GM21367 (cell line): ENCODE measurements at regions not wholly inside any gene's neighbourhood (a gene's known extent, or its start where the extent isn't known, plus 50 kb on each side); places are given as distances from the start of the nearest gene placed in this dataset.
"Not testable (repeated sequence)": the region's sequence is repeated elsewhere in the genome, so short reads cannot be mapped to it uniquely, and the experiment has no call there.

Experiments
- ATAC-seq: cut with Tn5 transposase; IDR thresholded peaks from one replicate; pipeline ENCODE4 v1.9.1; 2021; ENCODE audit not compliant: unreplicated experiment

DNA sequence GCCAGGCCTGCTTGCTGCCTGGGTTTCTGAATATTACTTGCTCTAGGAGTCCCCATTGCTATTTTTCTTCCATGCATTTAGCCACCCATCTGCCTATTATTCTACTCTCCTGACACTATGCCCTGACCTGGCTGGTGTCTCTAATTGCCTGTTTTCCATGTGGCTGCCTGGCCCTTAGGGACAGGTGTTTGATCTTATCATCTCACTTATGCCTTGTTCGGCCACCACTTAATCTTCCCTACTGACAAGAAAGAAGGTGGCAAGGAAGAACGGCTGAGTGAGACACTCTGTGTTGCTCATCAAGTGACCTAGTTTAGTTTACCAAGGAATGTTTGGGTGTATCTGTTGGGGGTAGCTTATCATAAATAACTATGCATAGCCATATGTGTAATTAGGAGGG lies 50.4 kb upstream of the RAPH1 start:
- no peak for ATAC-seq

DNA sequence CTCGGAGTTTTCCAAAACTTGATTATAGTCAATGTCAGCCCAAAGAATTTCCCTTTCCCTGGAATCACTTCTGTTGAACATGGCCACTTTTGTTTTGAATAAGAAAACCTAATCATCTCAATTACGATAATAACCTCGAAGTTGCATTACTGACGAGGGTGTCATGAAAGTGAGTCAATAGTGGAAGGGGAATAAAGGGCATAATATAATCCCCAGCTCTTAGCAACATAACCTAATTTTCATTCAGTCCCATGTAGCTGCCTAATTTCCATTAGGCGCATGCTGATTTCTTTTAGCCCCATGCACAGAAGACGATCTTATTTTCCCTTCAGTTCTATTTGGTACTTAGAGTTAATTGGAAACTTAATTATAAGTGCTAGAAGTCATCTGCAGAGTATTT lies 51.1 kb upstream of the RAPH1 start:
- ATAC-seq: no peak

DNA sequence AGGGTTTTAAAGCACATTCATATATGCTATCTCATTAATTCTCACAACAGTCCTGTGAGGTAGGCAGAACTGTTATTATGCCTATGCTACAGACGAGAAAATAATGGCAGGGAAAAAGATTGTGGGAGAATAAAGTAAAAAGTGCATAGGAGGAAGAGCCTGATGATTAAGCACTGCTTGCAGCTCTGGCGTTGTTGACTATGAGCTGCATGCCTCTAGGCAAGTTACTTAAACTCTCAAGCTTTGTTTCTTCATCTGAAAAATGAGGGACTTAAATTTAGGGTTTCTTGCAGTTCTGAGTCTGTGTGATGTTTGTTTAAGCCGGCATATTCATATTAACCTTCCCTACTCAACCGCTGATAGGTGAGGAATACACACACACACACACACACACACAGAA lies 51.6 kb upstream of the RAPH1 start:
- no peak for ATAC-seq

GRCh38 chr2:203590496-203590895 lies 55.4 kb upstream of the RAPH1 start:
- no peak for ATAC-seq

- no peak for ATAC-seq
These were observed 56.5 kb upstream of the RAPH1 start for GRCh38 chr2:203591642-203592041.

GRCh38 chr2:203592470-203592869 lies 57.4 kb upstream of the RAPH1 start:
- ATAC-seq: no peak

DNA sequence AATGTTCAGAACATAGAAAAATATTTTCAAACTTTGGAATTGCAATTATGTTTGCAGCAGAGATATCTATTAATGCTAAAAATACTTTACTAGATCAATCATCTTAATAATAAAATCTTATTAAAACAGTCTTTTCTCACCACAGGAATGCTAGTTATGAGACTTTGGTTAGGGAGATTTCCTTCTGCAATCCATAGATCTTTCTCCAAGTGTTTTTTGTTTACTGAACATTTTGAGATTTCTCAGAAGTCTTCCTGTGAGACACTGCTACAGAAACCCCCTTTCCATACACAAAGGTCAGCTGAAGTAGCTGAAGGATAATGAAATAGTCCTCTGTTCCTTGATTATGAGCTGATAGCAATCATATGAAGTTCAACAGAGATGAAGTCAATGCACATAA lies 59.4 kb upstream of the RAPH1 start:
- ATAC-seq: no peak

GRCh38 chr2:203596183-203596582 lies 61.1 kb upstream of the RAPH1 start:
- ATAC-seq: no peak

GRCh38 chr2:203599509-203599908 lies 64.4 kb upstream of the RAPH1 start:
- ATAC-seq: peak; percentile 59

DNA sequence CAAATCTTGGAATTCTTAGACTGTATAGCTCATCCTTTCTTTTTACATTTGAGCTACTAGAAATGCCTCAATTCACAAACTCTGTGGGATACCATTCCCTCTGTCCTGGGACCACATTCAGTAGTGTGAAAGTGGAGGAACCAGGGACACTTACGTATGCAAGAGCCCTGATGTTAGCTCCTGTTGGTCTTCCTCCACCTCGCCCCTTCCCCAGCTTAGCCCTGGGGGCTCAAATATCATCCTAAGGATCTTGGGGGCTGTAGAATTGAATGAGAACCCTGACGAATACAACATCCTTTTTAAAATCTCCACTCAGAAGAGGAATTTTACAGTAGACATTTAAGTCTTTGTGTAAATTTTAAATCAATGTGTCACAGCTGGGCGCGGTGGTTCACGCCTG lies 65.2 kb upstream of the RAPH1 start:
- no peak for ATAC-seq

DNA sequence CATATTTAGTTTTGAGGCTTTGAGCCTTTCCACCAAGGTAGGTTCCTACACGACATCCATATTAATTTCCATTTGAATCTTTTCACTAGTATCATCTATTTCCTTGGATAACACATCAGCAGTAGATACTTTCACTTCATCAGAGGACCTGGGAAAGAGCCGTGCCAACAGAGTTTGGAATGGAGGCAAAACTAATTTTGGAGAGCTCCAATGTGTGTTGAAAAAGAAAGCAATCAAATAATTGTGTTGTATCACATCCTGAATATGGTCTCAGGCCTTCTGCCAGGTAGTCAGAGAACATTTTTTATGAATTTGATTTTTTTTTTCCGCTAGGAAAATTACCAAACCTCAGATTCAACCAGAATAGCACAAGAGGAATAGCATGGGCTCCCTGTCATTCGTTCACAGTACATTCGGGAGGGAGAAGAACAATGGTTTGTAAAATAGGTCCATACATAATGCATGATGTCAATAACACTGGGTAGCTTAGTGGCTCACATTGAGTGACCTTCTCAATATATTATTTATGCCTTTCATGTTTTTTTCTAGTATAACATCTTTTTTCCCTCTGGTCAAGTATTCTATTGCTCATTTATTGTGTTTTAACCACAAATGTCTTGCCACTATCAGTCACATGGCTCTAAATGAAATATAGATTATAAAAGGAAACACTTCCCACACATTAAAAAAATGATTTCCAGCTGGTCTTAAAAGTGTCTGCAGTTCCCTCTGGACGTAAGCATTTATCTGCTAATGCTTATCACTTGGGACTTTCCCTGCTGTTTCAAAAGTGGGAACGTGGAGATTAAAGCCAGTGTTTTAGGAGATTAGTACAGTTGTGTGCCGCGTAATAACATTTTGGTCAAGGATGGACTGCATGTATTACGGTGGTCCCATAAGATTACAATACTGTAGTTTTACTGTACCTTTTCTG lies 68.6 kb upstream of the RAPH1 start:
- ATAC-seq: no peak

GRCh38 chr2:203605302-203605701 lies 70.2 kb upstream of the RAPH1 start:
- ATAC-seq: no peak

- ATAC-seq: no peak
These were observed 71.0 kb upstream of the RAPH1 start for GRCh38 chr2:203606051-203606450.

- ATAC-seq: no peak
These were observed 75.5 kb upstream of the RAPH1 start for GRCh38 chr2:203610558-203610957.

- ATAC-seq: no peak
These were observed 77.1 kb upstream of the RAPH1 start for GRCh38 chr2:203612246-203612645.

DNA sequence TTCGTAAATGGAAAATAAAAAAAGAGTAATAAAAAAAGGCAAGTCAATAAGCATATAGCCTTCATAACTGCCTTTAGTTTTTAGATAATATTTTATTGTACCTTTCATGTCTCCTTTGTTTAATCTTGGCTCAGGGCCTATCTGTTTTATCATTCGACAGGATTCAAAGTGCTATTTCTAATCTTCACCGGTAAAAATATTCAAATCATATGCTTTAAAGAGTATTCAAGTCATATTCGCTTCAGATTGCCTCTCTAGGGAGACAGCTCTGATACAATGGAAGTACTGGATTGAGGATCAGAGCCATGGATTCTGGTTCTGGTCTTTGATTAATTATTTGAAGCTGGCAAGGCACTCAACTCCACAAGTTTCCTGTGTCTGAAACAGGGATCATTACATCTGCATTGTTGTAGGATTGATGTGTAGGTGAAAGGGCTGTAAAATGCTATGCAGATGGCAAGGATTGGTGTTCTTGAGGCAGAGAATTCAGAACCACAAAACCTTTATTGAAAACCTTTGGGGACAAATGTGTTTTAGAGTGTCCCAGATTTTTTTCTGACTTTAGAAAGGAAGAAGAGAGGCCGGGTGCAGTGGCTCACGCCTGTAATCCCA lies 84.3 kb upstream of the RAPH1 start:
- no peak for ATAC-seq

DNA sequence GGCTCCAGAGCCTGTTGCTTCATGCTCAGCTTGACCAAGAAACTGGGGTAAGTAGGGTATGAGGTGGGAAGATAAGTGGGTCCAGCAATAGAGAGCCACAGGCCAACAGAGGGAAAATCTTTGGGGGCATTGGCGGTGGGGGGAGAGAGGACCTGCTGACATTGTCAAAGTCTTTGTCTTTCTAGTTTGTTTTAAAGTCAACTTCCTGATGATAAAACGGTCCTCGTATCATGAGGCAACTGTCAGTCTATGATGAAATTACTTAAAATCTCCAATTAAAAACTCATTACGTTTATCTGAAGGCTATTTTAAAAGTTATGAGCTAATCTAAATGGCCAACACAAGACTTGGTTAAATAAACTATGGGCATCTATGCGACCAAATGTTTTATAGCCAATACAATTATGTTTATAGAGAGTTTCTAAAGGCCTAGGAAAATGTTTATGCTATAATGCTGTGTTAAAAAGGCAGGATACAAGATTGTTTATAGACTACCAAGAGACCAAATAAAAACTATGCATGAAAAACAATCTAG lies 84.4 kb upstream of the CD28 start:
- ATAC-seq: no peak

GRCh38 chr2:203623096-203623495 lies 83.3 kb upstream of the CD28 start:
- no peak for ATAC-seq

- no peak for ATAC-seq
These were observed 82.8 kb upstream of the CD28 start for GRCh38 chr2:203623661-203624060.

- no peak for ATAC-seq
These were observed 80.7 kb upstream of the CD28 start for GRCh38 chr2:203625701-203626100.

DNA sequence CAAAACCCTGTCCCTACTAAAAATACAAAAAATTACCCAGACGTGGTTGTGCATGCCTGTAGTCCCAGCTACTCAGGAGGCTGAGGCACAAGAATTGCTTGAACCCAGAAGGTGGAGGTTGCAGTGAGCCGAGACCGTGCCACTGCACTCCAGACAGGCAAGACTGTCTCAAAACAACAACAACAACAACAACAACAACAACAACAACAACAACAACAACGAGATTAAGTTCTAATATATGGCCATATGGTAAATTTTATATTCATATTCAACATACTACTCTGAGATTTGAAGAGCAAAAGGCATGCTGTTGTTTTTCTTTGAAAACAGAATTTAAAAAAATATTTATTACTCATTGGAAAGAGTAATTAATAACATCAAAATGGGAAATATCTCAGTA lies 80.2 kb upstream of the CD28 start:
- ATAC-seq: not testable (repeated sequence)

GRCh38 chr2:203626952-203627681 lies 79.3 kb upstream of the CD28 start:
- no peak for ATAC-seq
